Fibroblast of pulmonary artery (primary cell): ENCODE measurements at regions not wholly inside any gene's neighbourhood (a gene's known extent, or its start where the extent isn't known, plus 50 kb on each side); places are given as distances from the start of the nearest gene placed in this dataset.
A peak's percentile ranks its signal among the peaks of the same experiment; 100 is the strongest.

Source experiments
- DNase-seq: peaks from one replicate; pipeline ENCODE4 v3.0.0-alpha.2; 2010; ENCODE audit warnings: low read depth
- H3K4me3 ChIP-seq: replicated peaks from 2 replicates; pipeline ENCODE4 v1.5.1; 2011; ENCODE audit warnings: low read depth, mild to moderate bottlenecking, control low read depth, low read length, moderate library complexity
- CTCF ChIP-seq: IDR thresholded peaks from 2 replicates; pipeline ENCODE4 v1.5.1; 2011; ENCODE audit warnings: mild to moderate bottlenecking, control low read depth, low read length, inconsistent platforms; ENCODE audit errors: missing control alignments

DNA sequence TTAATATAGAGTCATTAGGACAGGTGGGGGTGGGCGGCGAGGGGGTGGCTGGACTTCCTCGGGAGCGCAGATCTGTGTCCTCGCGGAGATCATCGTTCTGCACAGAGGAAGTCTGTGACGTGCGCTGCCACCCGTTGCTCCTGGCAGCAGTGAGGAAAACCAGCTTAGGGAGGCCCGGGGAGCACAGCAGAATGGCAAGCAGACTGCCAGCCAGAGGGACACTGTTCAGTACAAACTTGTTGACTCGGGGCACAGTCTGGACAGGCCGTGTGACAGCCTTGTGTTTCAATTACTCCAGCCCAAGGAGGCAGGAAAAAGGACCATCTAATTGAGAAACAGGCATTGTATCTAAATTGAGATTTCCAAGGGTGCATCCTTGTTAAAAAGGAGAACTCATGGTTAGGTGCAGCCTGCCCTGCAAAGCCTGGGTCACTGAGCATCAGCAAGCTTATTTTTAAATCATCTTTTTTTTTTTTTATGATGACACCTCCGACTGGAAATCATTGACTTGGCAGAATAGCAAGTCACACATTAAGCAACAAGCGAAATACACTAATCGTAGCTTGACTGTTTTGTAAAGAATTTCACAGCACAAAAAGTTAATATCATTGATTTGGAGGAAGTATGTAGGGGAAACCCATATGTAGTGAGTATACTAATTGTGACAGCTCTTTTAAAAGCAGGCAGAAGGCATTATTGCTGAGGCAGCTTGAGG is 512.0 kb upstream of the FAT1 start:
- H3K4me3 ChIP-seq, result no peak overlapping the region
- no peak for TF ChIP-seq CTCF
- no peak for DNase-seq

DNA sequence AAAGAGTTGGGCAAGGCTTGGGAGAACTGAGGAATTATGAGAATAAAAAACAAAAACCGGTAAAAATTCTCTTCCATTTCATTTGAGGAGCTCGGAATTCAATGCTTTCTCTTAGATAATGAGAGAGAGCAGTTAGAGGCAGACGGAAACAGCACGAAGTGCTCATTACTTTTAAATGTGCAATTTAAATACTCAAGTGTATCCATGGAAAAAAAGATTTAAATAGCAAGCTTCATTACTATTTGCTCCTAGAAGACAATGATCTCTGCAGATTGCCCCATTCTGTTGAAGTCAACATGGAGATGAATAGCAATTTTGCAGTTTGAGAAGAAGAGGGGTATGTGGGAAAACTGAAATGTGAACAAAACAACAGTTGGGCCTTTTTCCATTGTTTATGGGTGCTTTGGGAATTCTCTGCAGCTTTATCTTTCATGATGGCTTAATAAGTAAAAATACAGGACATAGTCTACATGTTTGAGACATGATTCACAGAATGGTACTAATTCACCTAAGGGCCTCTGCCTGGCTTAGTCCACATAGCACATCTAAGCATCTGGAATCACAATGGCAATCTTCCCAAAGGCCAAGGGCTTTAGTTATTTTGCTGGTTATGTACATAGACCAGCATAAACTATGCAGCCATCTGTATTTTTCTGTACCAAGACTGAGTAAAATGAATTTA is 512.7 kb upstream of the FAT1 start:
- DNase-seq, result peak; percentile 71
- no peak overlapping the region for H3K4me3 ChIP-seq
- no peak for TF ChIP-seq CTCF

- H3K4me3 ChIP-seq, result no peak overlapping the region
- no peak for DNase-seq
- no peak for TF ChIP-seq CTCF
Observed at GRCh38 chr4:187238646-187239045, 515.0 kb upstream of the FAT1 start.

GRCh38 chr4:187251896-187252295 is 528.2 kb upstream of the FAT1 start:
- DNase-seq, result peak; percentile 92
- H3K4me3 ChIP-seq, result no peak overlapping the region
- no peak for TF ChIP-seq CTCF

- H3K4me3 ChIP-seq, result no peak overlapping the region
- no peak for TF ChIP-seq CTCF
- DNase-seq, result no peak
Observed at GRCh38 chr4:187256897-187257296, 533.2 kb upstream of the FAT1 start.

- no peak overlapping the region for H3K4me3 ChIP-seq
- DNase-seq, result no peak
- TF ChIP-seq CTCF, result no peak
Observed at GRCh38 chr4:187258651-187259401, 535.2 kb upstream of the FAT1 start.
